BE2C (cell line): ENCODE measurements at regions not wholly inside any gene's neighbourhood (a gene's known extent, or its start where the extent isn't known, plus 50 kb on each side); places are given as distances from the start of the nearest gene placed in this dataset.

Experiments used
- DNase-seq: peaks from one replicate; pipeline ENCODE4 v3.0.0-alpha.2; 2020
- H3K27me3 ChIP-seq: fragments of 250-450 bp; sonication (Bioruptor Pico); 2 replicates; pipeline ENCODE4 v1.5.1; 2020; ENCODE audit warnings: mild to moderate bottlenecking
- H3K36me3 ChIP-seq: fragments of 250-450 bp; sonication (Bioruptor Pico); 2 replicates; pipeline ENCODE4 v1.5.1; 2020; ENCODE audit warnings: mild to moderate bottlenecking
- H3K4me1 ChIP-seq: fragments of 250-450 bp; sonication (Bioruptor Pico); 2 replicates; pipeline ENCODE4 v1.5.1; 2020
- H3K4me3 ChIP-seq: 2 replicates; pipeline ENCODE4 v1.5.1; 2011; ENCODE audit warnings: low read depth, low read length
- H3K9me3 ChIP-seq: fragments of 250-450 bp; sonication (Bioruptor Pico); 2 replicates; pipeline ENCODE4 v1.5.1; 2020
- CTCF ChIP-seq: IDR thresholded peaks from 2 replicates; pipeline ENCODE4 v1.5.1; 2012; ENCODE audit warnings: mild to moderate bottlenecking, low read depth, low read length

- Histone ChIP-seq H3K27me3 (no peaks in the 10 kb centered on the region), H3K36me3 (no peaks in the 10 kb centered on the region), H3K9me3 (no peaks in the 10 kb centered on the region), H3K4me1 (no peaks in the 10 kb centered on the region), H3K4me3 (no peak overlapping the region)
- no peak for TF ChIP-seq CTCF
- DNase-seq: no peak
Observed at GRCh38 chr1:87210151-87210550, 118.5 kb upstream of the LMO4 start.

- Histone ChIP-seq H3K4me1 (no peaks in the 10 kb centered on the region), H3K36me3 (no peaks in the 10 kb centered on the region), H3K9me3 (no peaks in the 10 kb centered on the region), H3K4me3 (no peak overlapping the region), H3K27me3 (no peaks in the 10 kb centered on the region)
- no peak for DNase-seq
- no peak for TF ChIP-seq CTCF
Observed at GRCh38 chr1:87212431-87213134, 116.1 kb upstream of the LMO4 start.

GRCh38 chr1:87213135-87213515, 115.6 kb upstream of the LMO4 start:
- H3K27me3 ChIP-seq: no peaks in the 10 kb centered on the region
- no peak overlapping the region for H3K4me3 ChIP-seq
- H3K9me3 ChIP-seq: no peaks in the 10 kb centered on the region
- no peak for TF ChIP-seq CTCF
- H3K36me3 ChIP-seq: no peaks in the 10 kb centered on the region
- no peaks in the 10 kb centered on the region for H3K4me1 ChIP-seq
- DNase-seq: no peak

GRCh38 chr1:87215592-87215991, 113.1 kb upstream of the LMO4 start:
- Histone ChIP-seq H3K4me1 (no peaks in the 10 kb centered on the region), H3K36me3 (no peaks in the 10 kb centered on the region), H3K27me3 (no peaks in the 10 kb centered on the region), H3K4me3 (no peak overlapping the region), H3K9me3 (no peaks in the 10 kb centered on the region)
- DNase-seq: no peak
- no peak for TF ChIP-seq CTCF

- TF ChIP-seq CTCF: no peak
- H3K9me3 ChIP-seq: no peaks in the 10 kb centered on the region
- no peaks in the 10 kb centered on the region for H3K36me3 ChIP-seq
- H3K4me3 ChIP-seq: no peak overlapping the region
- H3K27me3 ChIP-seq: no peaks in the 10 kb centered on the region
- no peak for DNase-seq
- no peaks in the 10 kb centered on the region for H3K4me1 ChIP-seq
Observed at GRCh38 chr1:87218618-87219017, 110.1 kb upstream of the LMO4 start.

- Histone ChIP-seq H3K4me1 (no peaks in the 10 kb centered on the region), H3K36me3 (no peaks in the 10 kb centered on the region), H3K27me3 (no peaks in the 10 kb centered on the region), H3K4me3 (no peak overlapping the region), H3K9me3 (no peaks in the 10 kb centered on the region)
- DNase-seq: no peak
- TF ChIP-seq CTCF: no peak
Observed at GRCh38 chr1:87219141-87219540, 109.5 kb upstream of the LMO4 start.
